SH-SY5Y (cell line): ENCODE measurements at regions not wholly inside any gene's neighbourhood (a gene's known extent, or its start where the extent isn't known, plus 50 kb on each side); places are given as distances from the start of the nearest gene placed in this dataset.

Experiments used
- GATA2 ChIP-seq: IDR thresholded peaks from 2 replicates; pipeline ENCODE4 v1.6.1; 2011; ENCODE audit warnings: mild to moderate bottlenecking, low read depth, low read length
- GATA3 ChIP-seq: IDR thresholded peaks from 2 replicates; pipeline ENCODE4 v1.6.1; 2011; ENCODE audit warnings: low read depth, mild to moderate bottlenecking, low read length, moderate library complexity

DNA sequence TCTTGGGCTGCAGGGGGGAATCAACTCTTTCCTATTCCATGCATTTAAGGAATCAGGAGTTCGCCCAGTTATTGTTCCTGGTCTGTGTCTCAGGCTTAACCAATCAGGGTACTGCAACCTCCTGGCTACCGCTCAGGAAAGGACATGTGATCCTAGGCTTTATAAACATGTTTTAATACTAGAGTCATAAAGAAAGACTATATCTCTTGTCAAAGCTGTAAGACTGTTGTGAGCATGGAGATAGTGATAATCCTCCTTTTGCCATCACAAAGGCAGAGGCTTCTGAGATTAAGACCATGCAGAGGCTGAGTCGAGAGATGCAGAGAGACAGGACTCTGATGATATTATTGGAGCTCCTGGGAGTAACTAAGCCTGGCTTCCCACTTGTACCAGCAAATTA is 137.0 kb downstream of the YIPF5 start:
- no peak for TF ChIP-seq GATA2
- no peak for TF ChIP-seq GATA3
